DND-41 (cell line): ENCODE measurements at regions not wholly inside any gene's neighbourhood (a gene's known extent, or its start where the extent isn't known, plus 50 kb on each side); places are given as distances from the start of the nearest gene placed in this dataset.

Source experiments
- ATAC-seq: fragments of 200-7000 bp; cut with Tn5 transposase; 3 replicates; pipeline ENCODE4 v1.9.1; 2021; ENCODE audit warnings: low read depth; ENCODE audit not compliant: insufficient read depth
- DNase-seq: peaks from one replicate; pipeline ENCODE4 v3.0.0-alpha.2; 2020
- H2AFZ ChIP-seq: 2 replicates; pipeline ENCODE4 v1.6.0; 2012; ENCODE audit warnings: low read depth, low read length
- H3K27ac ChIP-seq: 2 replicates; pipeline ENCODE4 v1.5.1; 2012; ENCODE audit warnings: low read length, inconsistent platforms
- H3K27me3 ChIP-seq: fragments of 200-600 bp; sonication (generic); 2 replicates; pipeline ENCODE4 v1.6.0; 2012; ENCODE audit warnings: low read length, mild to moderate bottlenecking, inconsistent platforms; ENCODE audit not compliant: insufficient read depth, poor library complexity
- H3K36me3 ChIP-seq: 2 replicates; pipeline ENCODE4 v1.5.1; 2012; ENCODE audit warnings: low read length, inconsistent platforms; ENCODE audit not compliant: insufficient read depth
- H3K4me1 ChIP-seq: 2 replicates; pipeline ENCODE4 v1.5.1; 2012; ENCODE audit warnings: mild to moderate bottlenecking, low read length; ENCODE audit not compliant: insufficient read depth
- H3K4me2 ChIP-seq: 2 replicates; pipeline ENCODE4 v1.6.0; 2012; ENCODE audit warnings: mild to moderate bottlenecking, moderate library complexity, low read length, inconsistent platforms; ENCODE audit not compliant: insufficient read depth
- H3K4me3 ChIP-seq, 2 experiments: fragments of 200-600 bp in 1 of 2; shearing (Covaris generic) in 1 of 2; 2 replicates each; pipeline ENCODE4 v1.5.1; 2012 to 2016; ENCODE audit warnings: inconsistent platforms in 2 of 2, low read length in 2 of 2, mild to moderate bottlenecking in 2 of 2, low read depth in 1 of 2, moderate library complexity in 1 of 2
- H3K79me2 ChIP-seq: 2 replicates; pipeline ENCODE4 v1.6.0; 2012; ENCODE audit warnings: low read length, inconsistent platforms; ENCODE audit not compliant: insufficient read depth
- H3K9ac ChIP-seq: 2 replicates; pipeline ENCODE4 v1.6.0; 2012; ENCODE audit warnings: low read depth, mild to moderate bottlenecking, inconsistent platforms, low read length, moderate library complexity
- H3K9me3 ChIP-seq: 2 replicates; pipeline ENCODE4 v1.5.1; 2012; ENCODE audit warnings: low read length, moderate library complexity, mild to moderate bottlenecking, inconsistent platforms; ENCODE audit not compliant: insufficient read depth, severe bottlenecking
- H4K20me1 ChIP-seq: 2 replicates; pipeline ENCODE4 v1.6.0; 2012; ENCODE audit warnings: low read length; ENCODE audit not compliant: insufficient read depth
- CTCF ChIP-seq: IDR thresholded peaks from 2 replicates; pipeline ENCODE4 v1.5.1; 2012; ENCODE audit warnings: borderline replicate concordance, low read length, moderate library complexity, mild to moderate bottlenecking; ENCODE audit not compliant: poor library complexity, severe bottlenecking; ENCODE audit errors: extremely low read depth
- EZH2 ChIP-seq: IDR thresholded peaks from 3 replicates; pipeline ENCODE4 v1.6.1; 2012; ENCODE audit warnings: borderline replicate concordance, low read depth, mild to moderate bottlenecking, moderate library complexity, low read length, inconsistent platforms; ENCODE audit not compliant: severe bottlenecking

GRCh38 chr15:98525661-98526001, 122.7 kb upstream of the IGF1R start:
- no peak overlapping the region for H3K4me3 ChIP-seq
- H3K79me2 ChIP-seq = no peaks in the 10 kb centered on the region
- no peaks in the 10 kb centered on the region for H4K20me1 ChIP-seq
- DNase-seq (no peak), ATAC-seq (no peak)
- H3K27ac ChIP-seq = no peak overlapping the region
- no peaks in the 10 kb centered on the region for H3K4me1 ChIP-seq
- H3K27me3 ChIP-seq = peaks cover 22% of the 10 kb centered on the region
- H3K9me3 ChIP-seq = no peaks in the 10 kb centered on the region
- H3K4me2 ChIP-seq = no peak overlapping the region
- H2AFZ ChIP-seq = no peak overlapping the region
- no peak overlapping the region for H3K9ac ChIP-seq
- H3K36me3 ChIP-seq = no peaks in the 10 kb centered on the region
- no peak for TF ChIP-seq CTCF
- TF ChIP-seq EZH2 = no peak

- DNase-seq = no peak
- Histone ChIP-seq H4K20me1 (no peaks in the 10 kb centered on the region), H3K27me3 (peaks cover 22% of the 10 kb centered on the region), H3K36me3 (no peaks in the 10 kb centered on the region), H3K4me3 (no peak overlapping the region), H3K4me1 (no peaks in the 10 kb centered on the region), H2AFZ (no peak overlapping the region), H3K27ac (no peak overlapping the region), H3K79me2 (no peaks in the 10 kb centered on the region), H3K9ac (no peak overlapping the region), H3K4me2 (no peak overlapping the region), H3K9me3 (no peaks in the 10 kb centered on the region)
- TF ChIP-seq EZH2 = no peak
- TF ChIP-seq CTCF = no peak
- ATAC-seq = no peak
Measured at GRCh38 chr15:98526094-98526493, 122.2 kb upstream of the IGF1R start.

DNA sequence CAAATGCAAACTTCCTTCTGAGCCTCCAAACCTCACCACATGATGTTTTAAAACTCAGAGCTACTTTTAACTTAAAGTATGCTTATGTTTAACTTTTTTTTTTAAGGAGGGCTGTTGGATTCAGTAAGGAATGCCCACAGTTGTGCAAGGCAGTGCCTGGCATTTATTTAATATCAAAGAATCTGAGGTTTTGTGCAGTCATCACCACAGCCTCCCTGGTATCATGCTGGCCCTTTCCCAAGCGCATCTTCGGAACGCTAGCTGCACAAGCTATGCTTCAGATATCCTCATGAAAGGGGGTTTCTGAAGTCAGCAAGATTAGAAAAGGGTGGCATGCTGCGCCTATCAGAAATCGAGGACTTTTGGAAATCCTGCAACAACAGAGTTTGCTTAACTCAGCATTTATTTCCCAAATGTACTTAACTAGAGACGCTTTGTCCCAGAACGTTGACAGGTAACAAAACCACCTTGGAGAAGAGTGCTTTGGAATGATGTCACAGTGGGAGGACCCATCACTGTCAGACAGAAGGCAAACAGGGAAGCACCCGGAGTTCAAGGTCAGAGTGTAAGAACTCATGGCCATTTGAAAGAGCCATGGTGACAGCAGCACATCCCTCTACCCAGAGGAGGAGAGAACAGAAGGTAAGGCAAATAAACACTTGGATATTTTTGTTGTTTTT, 120.2 kb upstream of the IGF1R start:
- Histone ChIP-seq H3K9me3 (no peaks in the 10 kb centered on the region), H3K4me3 (no peak overlapping the region), H4K20me1 (no peaks in the 10 kb centered on the region), H3K36me3 (no peaks in the 10 kb centered on the region), H3K4me2 (no peak overlapping the region), H3K79me2 (no peaks in the 10 kb centered on the region), H2AFZ (no peak overlapping the region), H3K9ac (no peak overlapping the region), H3K27ac (no peak overlapping the region), H3K27me3 (peaks cover 22% of the 10 kb centered on the region), H3K4me1 (no peaks in the 10 kb centered on the region)
- no peak for TF ChIP-seq CTCF
- TF ChIP-seq EZH2 = no peak
- DNase-seq (no peak), ATAC-seq (no peak)
